ENCODE measurements at regions not wholly inside any gene's neighbourhood (a gene's known extent, or its start where the extent isn't known, plus 50 kb on each side); places are given as distances from the start of the nearest gene placed in this dataset.
A peak's percentile ranks its signal among the peaks of the same experiment; 100 is the strongest.

DNA sequence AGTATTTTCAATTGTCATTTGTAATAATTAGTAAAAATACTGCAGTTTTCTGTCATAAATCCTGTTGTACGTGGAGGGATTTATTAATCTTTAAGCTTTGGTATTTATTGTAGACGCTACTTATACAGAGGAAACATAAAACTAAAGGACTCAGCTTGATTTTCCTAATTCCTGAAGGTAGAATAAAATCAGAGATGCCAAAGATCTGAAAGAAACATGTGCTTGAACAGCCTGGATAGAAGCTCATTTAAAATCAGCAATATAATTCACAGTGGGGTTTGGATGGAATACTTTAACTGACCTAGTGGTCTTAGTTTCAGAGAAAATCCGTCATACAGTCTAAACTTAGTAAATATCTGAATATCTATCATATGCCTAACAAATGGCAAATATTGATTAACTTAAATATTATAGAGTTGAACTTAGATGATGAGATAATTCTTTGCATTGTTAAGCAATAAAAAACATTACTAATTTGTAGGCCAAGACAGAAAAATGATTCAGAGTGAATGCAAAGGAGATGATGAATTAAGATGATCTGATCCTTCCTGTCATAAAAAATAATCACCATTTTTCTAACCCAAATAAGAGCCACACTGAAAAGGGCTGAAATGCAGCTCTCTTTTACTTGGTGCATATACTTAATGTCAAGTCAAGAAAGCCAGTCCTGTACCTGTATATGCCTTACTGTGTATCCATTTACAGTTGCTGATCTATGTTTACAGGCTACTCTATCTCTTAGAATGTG is 397.1 kb upstream of the DCN start:
- Mint-ChIP-seq H3K4me3 (no peak overlapping the region), H3K4me1 (ENCODE audit: low read depth) (peaks cover 15% of the 10 kb centered on the region), H3K9me3 (no peaks in the 10 kb centered on the region), H3K36me3 (ENCODE audit: low read depth) (no peaks in the 10 kb centered on the region), H3K27ac (no peak overlapping the region), H3K27me3 (ENCODE audit: low read depth) (no peaks in the 10 kb centered on the region)
- CTCF ChIA-PET: interaction anchor here (0.6 to 3.8 kb wide), 4 partner anchors 30 to 403 kb away, joined by 3 to 17 read pairs (median 4); no protein-coding TSS in a partner anchor
- no peak for DNase-seq
- intact Hi-C loops (cut with micrococcal nuclease): loop anchor here (2.0 to 10.0 kb wide), 6 partner anchors 197 to 1075 kb away; partner anchors contain the start of gene BTG1

DNA sequence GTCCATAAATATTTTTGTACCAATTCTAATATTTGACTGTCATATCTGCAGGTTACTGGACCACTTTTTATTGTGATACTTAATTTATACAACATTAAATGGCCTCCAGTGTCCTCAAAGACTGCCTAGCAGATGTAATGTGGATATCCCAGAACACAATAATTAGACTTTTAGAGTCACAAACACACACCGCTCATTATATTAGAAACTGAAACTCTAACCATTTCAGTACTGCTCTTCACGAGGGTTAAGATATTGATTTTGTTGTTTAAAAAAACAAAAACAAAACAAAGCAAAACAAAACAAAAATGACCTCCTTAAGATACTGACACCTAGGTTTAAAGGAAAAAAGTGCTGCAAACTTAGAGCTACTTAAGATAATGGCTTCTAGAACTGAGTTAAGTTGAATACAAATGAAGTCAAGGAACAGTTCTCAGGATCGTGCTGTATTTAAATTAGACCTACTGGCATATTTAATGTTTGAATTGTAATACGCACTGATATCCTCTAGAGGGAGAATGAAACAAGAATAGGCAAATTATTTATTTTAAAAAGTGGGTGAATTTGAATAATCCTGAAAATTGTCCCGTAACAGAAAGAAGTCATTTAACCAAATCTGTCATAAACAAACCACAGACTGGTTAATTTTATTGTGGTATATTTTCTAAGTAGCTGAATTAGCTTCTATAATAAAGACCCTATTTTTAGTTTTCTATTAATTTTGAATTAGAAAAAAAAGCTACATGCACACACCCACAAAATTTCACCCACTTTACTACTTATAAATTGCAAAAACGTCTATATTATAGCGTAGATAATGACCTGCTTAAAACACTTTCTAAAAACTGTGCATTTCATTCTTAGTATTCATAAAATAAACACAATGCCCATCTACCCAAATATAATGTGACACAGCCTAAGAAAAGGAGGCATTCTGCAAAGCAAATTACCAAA is 395.2 kb upstream of the DCN start:
- CTCF ChIA-PET: interaction anchor here (0.6 to 3.8 kb wide), 11 partner anchors 13 to 1015 kb away, joined by 3 to 17 read pairs (median 3); no protein-coding TSS in a partner anchor
- no peaks in the 10 kb centered on the region for H3K27me3 Mint-ChIP-seq (ENCODE audit: low read depth)
- intact Hi-C loops (cut with micrococcal nuclease): loop anchor here (1.0 to 10.0 kb wide), 9 partner anchors 109 to 1077 kb away; partner anchors contain the start of gene BTG1
- H3K9me3 Mint-ChIP-seq: no peaks in the 10 kb centered on the region
- peak overlapping the region; percentile 71 for H3K4me3 Mint-ChIP-seq
- peaks cover 19% of the 10 kb centered on the region for H3K4me1 Mint-ChIP-seq (ENCODE audit: low read depth)
- peak overlapping the region; percentile 61 for H3K27ac Mint-ChIP-seq
- DNase-seq: no peak
- no peaks in the 10 kb centered on the region for H3K36me3 Mint-ChIP-seq (ENCODE audit: low read depth)

DNA sequence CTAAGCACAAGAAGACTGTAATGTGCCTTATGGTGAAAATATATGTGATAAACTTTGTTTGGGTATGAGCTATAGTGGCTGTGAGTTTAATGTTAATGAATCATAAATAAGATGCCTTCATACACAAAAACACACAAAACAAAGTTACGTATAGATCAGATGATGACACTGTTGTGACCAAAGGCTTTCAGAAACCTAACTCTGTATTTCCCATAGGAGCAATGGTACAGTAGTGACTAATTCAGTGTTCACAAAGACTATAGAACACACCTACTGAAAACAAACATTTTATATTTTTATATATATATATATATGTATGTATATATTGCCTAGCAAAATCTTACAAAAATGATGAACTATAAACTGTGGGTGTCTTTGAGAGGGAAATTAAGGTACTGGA is 393.8 kb upstream of the DCN start:
- intact Hi-C loops (cut with micrococcal nuclease): loop anchor here (2.0 to 10.0 kb wide), 5 partner anchors 110 to 1078 kb away; no protein-coding TSS in a partner anchor
- CTCF ChIA-PET: interaction anchor here (0.7 to 1.0 kb wide), 2 partner anchors 194 to 734 kb away, joined by 3 read pairs; no protein-coding TSS in a partner anchor
- H3K9me3 Mint-ChIP-seq: no peaks in the 10 kb centered on the region
- H3K27me3 Mint-ChIP-seq (ENCODE audit: low read depth): no peaks in the 10 kb centered on the region
- DNase-seq: no peak
- H3K4me3 Mint-ChIP-seq: no peak overlapping the region
- no peak overlapping the region for H3K27ac Mint-ChIP-seq
- H3K36me3 Mint-ChIP-seq (ENCODE audit: low read depth): no peaks in the 10 kb centered on the region
- peaks cover 19% of the 10 kb centered on the region for H3K4me1 Mint-ChIP-seq (ENCODE audit: low read depth)

DNA sequence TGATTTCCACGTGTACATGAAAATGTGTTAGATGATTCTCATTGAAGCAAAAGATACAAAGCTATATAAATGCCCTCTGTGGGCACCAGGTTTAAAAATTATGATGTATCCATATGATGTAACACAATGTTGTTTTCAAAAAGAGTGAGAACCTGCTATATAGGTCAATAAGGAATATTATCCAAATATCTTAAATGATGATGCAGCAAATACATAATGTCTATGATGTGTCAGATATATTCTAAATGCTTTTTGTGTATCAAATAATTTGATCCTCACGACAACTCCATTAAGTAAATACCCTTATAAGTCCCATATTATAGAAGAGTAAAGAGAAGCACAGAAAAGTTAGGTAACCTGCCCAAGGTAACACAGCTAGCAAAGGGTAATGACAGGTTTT is 393.0 kb upstream of the DCN start:
- DNase-seq: no peak
- Mint-ChIP-seq H3K4me1 (ENCODE audit: low read depth) (peaks cover 19% of the 10 kb centered on the region), H3K27me3 (ENCODE audit: low read depth) (no peaks in the 10 kb centered on the region), H3K36me3 (ENCODE audit: low read depth) (no peaks in the 10 kb centered on the region), H3K27ac (no peak overlapping the region), H3K4me3 (no peak overlapping the region), H3K9me3 (no peaks in the 10 kb centered on the region)
- intact Hi-C loops (cut with micrococcal nuclease): loop anchor here (2.0 to 10.0 kb wide), 5 partner anchors 111 to 1079 kb away; no protein-coding TSS in a partner anchor
- CTCF ChIA-PET: interaction anchor here (0.7 to 1.2 kb wide), 4 partner anchors 36 to 315 kb away, joined by 3 to 4 read pairs (median 3); no protein-coding TSS in a partner anchor

DNA sequence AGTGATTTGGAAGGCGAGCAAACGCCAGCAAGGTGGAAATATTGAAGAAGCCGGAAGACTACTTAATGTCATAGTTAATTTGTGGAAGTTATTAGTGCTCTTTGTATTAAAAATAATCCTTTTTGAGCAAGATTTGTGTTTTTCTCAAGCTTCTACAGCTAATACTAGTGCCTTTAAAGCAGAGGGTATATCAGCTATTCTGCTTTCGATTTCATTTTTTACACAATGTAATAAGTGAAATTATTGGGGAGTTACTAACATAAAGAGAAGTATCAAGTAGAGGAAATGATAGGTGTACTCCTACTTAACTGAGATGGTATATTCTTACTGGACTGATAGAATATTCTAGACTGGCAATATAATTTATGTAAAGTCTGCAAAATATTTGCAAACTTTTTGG is 392.4 kb upstream of the DCN start:
- intact Hi-C loops (cut with micrococcal nuclease): loop anchor here (5.0 to 10.0 kb wide), 4 partner anchors 193 to 1080 kb away; no protein-coding TSS in a partner anchor
- no peak overlapping the region for H3K27ac Mint-ChIP-seq
- H3K4me1 Mint-ChIP-seq (ENCODE audit: low read depth): peaks cover 19% of the 10 kb centered on the region
- CTCF ChIA-PET: interaction anchor here (0.7 to 1.2 kb wide), 3 partner anchors 37 to 315 kb away, joined by 3 to 4 read pairs (median 3); no protein-coding TSS in a partner anchor
- no peaks in the 10 kb centered on the region for H3K9me3 Mint-ChIP-seq
- no peak overlapping the region for H3K4me3 Mint-ChIP-seq
- DNase-seq: no peak
- H3K27me3 Mint-ChIP-seq (ENCODE audit: low read depth): no peaks in the 10 kb centered on the region
- no peaks in the 10 kb centered on the region for H3K36me3 Mint-ChIP-seq (ENCODE audit: low read depth)

DNA sequence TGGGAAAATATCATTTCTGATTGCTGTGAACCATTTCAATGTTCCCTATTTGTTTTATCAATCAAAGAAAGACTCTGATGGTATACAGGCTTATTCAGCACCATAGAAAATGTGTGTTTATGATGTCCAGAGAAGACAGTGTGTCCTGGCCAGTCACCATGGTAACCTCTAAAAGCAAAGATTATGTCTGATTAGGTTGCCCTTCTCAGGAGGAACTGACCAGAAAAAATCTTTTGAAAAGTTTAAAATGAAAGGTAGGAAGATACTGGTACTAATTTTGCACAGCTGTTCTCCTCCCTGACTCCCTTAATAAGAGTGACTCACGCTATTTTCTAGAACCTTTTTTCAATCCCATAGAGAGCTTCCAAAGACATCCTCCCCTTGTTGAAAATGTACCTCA is 391.8 kb upstream of the DCN start:
- intact Hi-C loops (cut with micrococcal nuclease): loop anchor here (10.0 kb wide), 1 partner anchor 1080 kb away; no protein-coding TSS in a partner anchor
- Mint-ChIP-seq H3K27ac (no peak overlapping the region), H3K27me3 (ENCODE audit: low read depth) (no peaks in the 10 kb centered on the region), H3K4me3 (no peak overlapping the region), H3K4me1 (ENCODE audit: low read depth) (peaks cover 19% of the 10 kb centered on the region), H3K36me3 (ENCODE audit: low read depth) (no peaks in the 10 kb centered on the region), H3K9me3 (no peaks in the 10 kb centered on the region)
- no peak for DNase-seq
- CTCF ChIA-PET: interaction anchor here (1.0 to 1.2 kb wide), 2 partner anchors 8 to 192 kb away, joined by 3 to 4 read pairs; no protein-coding TSS in a partner anchor

DNA sequence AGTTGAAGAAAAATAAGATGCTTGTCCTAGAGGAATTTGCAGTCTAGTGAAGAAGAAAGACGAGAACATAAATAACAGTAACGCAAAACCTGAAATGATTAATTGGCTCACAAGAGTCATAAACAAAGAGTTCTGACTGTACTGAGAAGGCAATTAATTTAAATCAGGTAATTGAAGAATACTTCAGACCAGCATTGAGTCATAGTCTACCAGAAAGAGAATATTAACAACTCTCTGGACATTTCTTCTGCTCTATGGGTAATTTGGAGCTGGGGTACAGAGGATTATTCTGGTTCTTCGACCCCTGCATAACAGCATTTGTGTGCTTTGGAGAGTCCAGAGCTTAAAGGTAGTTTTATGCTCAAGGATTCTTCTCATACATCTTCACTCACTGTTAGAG is 390.3 kb upstream of the DCN start:
- no peak overlapping the region for H3K27ac Mint-ChIP-seq
- CTCF ChIA-PET: interaction anchor here (0.7 to 1.3 kb wide), 4 partner anchors 123 to 190 kb away, joined by 3 to 6 read pairs (median 4); no protein-coding TSS in a partner anchor
- no peak for DNase-seq
- H3K27me3 Mint-ChIP-seq (ENCODE audit: low read depth): no peaks in the 10 kb centered on the region
- H3K4me3 Mint-ChIP-seq: no peak overlapping the region
- peaks cover 8% of the 10 kb centered on the region for H3K4me1 Mint-ChIP-seq (ENCODE audit: low read depth)
- H3K36me3 Mint-ChIP-seq (ENCODE audit: low read depth): no peaks in the 10 kb centered on the region
- intact Hi-C loops (cut with micrococcal nuclease): loop anchor here (10.0 kb wide), 1 partner anchor 1082 kb away; no protein-coding TSS in a partner anchor
- H3K9me3 Mint-ChIP-seq: no peaks in the 10 kb centered on the region

DNA sequence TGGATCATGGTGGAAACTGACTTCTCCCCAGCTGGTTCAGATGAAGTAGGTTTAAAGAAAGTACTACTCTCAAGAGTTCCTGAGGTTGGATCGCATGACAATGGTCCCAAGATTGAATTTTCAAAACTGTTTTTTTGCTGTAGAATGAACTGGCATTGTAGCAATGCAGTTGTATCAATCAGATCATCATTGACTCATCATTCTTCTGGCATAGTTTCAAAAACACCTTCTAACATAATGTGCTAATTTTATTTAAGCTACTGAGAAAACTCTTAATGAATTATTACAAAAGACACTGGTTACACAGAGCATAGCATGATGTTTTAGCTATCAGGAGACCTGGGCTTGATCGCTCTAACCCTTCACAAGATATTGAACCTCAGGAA is 384.5 kb upstream of the DCN start:
- intact Hi-C loops (cut with micrococcal nuclease): no loop called here
- H3K4me3 Mint-ChIP-seq: no peak overlapping the region
- no peak for DNase-seq
- CTCF ChIA-PET: no interaction called here
- peaks cover 2% of the 10 kb centered on the region for H3K9me3 Mint-ChIP-seq
- H3K36me3 Mint-ChIP-seq (ENCODE audit: low read depth): peaks cover 2% of the 10 kb centered on the region
- no peaks in the 10 kb centered on the region for H3K27me3 Mint-ChIP-seq (ENCODE audit: low read depth)
- H3K27ac Mint-ChIP-seq: no peak overlapping the region
- H3K4me1 Mint-ChIP-seq (ENCODE audit: low read depth): peaks cover 19% of the 10 kb centered on the region

DNA sequence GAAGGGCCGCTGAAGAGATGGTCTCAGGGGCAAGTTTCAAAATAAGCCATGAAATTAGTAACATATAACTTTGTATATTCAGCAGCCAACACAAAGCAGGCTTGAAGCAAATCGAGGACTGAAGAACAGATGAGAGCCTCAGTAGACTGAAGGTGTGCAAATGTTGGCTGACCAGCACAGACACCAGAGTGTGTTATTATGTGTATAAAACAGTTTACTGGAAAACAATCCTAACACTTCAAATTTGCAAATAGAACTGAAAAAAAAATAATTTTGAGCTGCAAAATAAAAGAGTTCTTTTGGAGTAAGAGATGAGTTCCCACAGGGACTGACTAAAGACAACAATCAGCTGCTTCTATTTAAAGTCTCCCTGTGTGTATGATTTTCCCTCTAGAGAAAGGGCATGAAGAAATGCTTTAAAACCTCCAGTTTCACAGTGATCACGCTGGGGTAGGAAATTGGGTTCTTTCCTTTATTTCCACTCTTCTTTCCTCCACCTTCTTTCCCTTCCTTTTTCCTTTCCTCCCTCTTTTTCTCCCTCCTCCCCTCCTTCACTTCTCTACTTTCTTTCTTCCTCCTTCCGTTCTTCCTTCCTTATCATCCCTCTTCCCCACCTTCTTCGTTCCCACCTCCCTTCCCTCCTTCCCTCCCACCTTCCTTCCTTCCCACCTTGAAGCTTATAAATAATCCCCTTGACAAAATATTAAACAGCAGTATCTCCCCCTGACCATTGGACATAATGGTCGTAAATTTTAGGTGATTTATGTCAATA is 383.9 kb upstream of the DCN start:
- Mint-ChIP-seq H3K4me3 (no peak overlapping the region), H3K9me3 (peaks cover 2% of the 10 kb centered on the region), H3K27me3 (ENCODE audit: low read depth) (no peaks in the 10 kb centered on the region), H3K4me1 (ENCODE audit: low read depth) (peaks cover 21% of the 10 kb centered on the region), H3K27ac (no peak overlapping the region), H3K36me3 (ENCODE audit: low read depth) (peaks cover 2% of the 10 kb centered on the region)
- CTCF ChIA-PET: no interaction called here
- DNase-seq: no peak
- intact Hi-C loops (cut with micrococcal nuclease): no loop called here

DNA sequence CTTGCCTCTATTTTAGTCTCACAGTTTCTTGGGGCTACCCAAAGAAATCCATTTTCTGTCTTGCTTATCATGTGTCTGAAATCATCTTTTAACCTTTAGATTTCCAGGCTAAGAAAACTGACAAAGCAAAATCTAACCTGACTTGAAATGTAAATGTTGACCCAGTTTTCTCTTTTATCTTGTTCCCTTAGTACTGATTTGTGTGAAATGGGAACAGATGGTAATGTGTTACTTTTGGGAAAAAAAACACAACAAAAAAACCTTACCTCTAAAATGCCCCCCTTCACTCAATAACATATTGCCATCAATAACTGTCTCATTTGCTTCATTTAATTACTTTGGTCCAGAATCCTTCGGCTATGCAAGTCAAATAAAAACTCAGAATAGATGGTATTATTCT is 383.2 kb upstream of the DCN start:
- Mint-ChIP-seq H3K4me3 (no peak overlapping the region), H3K9me3 (peaks cover 2% of the 10 kb centered on the region), H3K4me1 (ENCODE audit: low read depth) (peaks cover 24% of the 10 kb centered on the region), H3K36me3 (ENCODE audit: low read depth) (peaks cover 2% of the 10 kb centered on the region), H3K27me3 (ENCODE audit: low read depth) (no peaks in the 10 kb centered on the region), H3K27ac (no peak overlapping the region)
- DNase-seq: no peak
- CTCF ChIA-PET: no interaction called here
- intact Hi-C loops (cut with micrococcal nuclease): no loop called here

DNA sequence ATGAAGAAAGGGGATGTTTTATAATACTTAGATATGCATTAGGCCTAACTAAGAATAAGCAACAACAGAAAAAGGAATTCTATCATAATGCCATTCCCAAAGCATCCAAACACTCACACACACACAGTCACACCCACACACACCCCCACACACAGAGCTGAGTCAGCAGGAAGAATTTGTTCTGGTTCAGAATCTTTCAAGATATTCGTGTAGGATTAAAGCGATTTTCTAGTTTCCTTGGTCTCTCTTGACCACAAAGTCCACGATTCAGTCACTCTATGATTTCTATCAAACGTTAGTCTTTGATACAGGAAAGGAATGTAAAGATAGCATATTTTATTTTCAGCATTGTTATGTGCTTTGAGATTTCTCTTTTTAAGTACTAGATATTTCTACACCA is 382.6 kb upstream of the DCN start:
- CTCF ChIA-PET: interaction anchor here (0.6 kb wide), 1 partner anchor 1001 kb away, joined by 3 read pairs; no protein-coding TSS in a partner anchor
- Mint-ChIP-seq H3K36me3 (ENCODE audit: low read depth) (peaks cover 2% of the 10 kb centered on the region), H3K27ac (no peak overlapping the region), H3K27me3 (ENCODE audit: low read depth) (no peaks in the 10 kb centered on the region), H3K4me3 (no peak overlapping the region), H3K9me3 (peaks cover 2% of the 10 kb centered on the region), H3K4me1 (ENCODE audit: low read depth) (peaks cover 24% of the 10 kb centered on the region)
- intact Hi-C loops (cut with micrococcal nuclease): no loop called here
- DNase-seq: peak; percentile 22

Data from activated naive CD4-positive, alpha-beta T cell treated with anti-CD3 and anti-CD28 coated beads for 36 hours (primary cell).